ENCODE measurements at regions not wholly inside any gene's neighbourhood (a gene's known extent, or its start where the extent isn't known, plus 50 kb on each side); places are given as distances from the start of the nearest gene placed in this dataset.

DNA sequence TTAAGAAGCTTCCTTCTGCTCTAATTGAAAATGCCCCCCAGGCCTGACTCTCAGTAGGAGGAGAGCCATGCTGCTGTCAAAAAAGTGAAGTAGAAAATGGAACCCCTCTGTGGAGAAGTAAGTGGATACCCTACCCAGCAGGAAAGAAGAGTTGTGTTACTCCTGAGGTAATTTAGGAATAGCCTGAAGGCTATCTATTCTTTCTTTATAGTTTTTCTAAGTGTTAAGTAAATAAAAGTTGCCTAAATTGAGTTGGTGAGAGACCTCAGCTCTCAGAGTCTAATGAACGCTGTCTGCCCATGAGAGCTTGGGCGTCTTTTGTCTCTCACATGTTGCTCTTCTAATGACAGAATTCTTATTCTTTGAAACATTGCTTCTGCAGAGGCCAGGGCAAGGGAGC lies 116.2 kb downstream of the NSUN3 start:
- H3K9me3 ChIP-seq (ENCODE audit: control insufficient read depth in 2 of 2, low read length in 2 of 2) = no peaks in the 10 kb centered on the region
- no peak overlapping the region for H3K9ac ChIP-seq (ENCODE audit: low read depth in 1 of 2, low read length in 2 of 2)
- no peak overlapping the region for H3K27ac ChIP-seq (ENCODE audit: low read depth in 2 of 2, low read length in 2 of 2)
- no peak overlapping the region for H3K4me3 ChIP-seq (ENCODE audit: low read length in 2 of 2)
- no peaks in the 10 kb centered on the region for H3K27me3 ChIP-seq (ENCODE audit: control insufficient read depth in 2 of 2, insufficient read depth in 2 of 2, low read length in 2 of 2)
- H3K36me3 ChIP-seq (ENCODE audit: control insufficient read depth in 2 of 2, insufficient read depth in 2 of 2, low read length in 2 of 2) = no peaks in the 10 kb centered on the region
- no peaks in the 10 kb centered on the region for H3K4me1 ChIP-seq (ENCODE audit: control insufficient read depth in 2 of 2, insufficient read depth in 2 of 2, low read length in 2 of 2)

DNA sequence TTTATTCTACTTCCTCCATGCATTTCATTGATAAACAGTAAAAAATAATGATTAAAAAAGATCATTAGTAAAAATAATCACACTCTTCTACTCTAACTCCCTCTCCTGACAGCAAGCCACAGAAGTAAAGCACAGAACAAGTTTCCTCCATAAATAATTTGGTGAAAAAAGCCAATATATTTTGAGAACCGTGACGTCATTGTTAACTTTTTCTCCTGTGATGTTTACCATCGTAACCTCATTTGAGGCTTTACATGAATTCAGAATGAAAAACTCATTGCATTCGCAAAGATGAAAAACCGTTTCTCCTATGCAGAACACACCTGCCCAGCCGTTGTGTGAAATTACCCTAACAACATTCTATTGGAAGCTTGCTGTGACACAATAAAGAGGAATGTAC lies 120.7 kb downstream of the NSUN3 start:
- H3K36me3 ChIP-seq (ENCODE audit: control insufficient read depth in 2 of 2, insufficient read depth in 2 of 2, low read length in 2 of 2) = no peaks in the 10 kb centered on the region
- H3K27me3 ChIP-seq (ENCODE audit: control insufficient read depth in 2 of 2, insufficient read depth in 2 of 2, low read length in 2 of 2) = no peaks in the 10 kb centered on the region
- no peaks in the 10 kb centered on the region for H3K9me3 ChIP-seq (ENCODE audit: control insufficient read depth in 2 of 2, low read length in 2 of 2)
- no peak overlapping the region for H3K4me3 ChIP-seq (ENCODE audit: low read length in 2 of 2)
- no peaks in the 10 kb centered on the region for H3K4me1 ChIP-seq (ENCODE audit: control insufficient read depth in 2 of 2, insufficient read depth in 2 of 2, low read length in 2 of 2)
- no peak overlapping the region for H3K27ac ChIP-seq (ENCODE audit: low read depth in 2 of 2, low read length in 2 of 2)
- no peak overlapping the region for H3K9ac ChIP-seq (ENCODE audit: low read depth in 1 of 2, low read length in 2 of 2)

DNA sequence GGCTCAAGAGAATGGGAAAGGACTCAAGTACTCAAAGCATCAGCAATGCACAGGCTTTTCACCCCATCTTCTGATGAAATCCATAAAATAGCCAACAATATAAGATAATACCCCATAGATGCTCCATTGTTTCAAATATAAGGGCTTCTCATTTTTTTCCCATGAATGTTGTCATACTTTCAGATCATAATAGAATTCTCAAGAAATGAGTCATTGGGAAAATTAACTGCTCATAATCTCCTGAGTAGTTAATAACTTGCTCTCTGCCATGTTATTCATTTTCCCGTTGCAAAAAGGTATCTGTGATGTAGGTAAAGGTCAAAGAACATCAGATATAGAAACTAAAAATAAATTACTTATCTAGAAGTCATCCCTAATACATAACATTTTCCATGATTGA lies 121.9 kb downstream of the NSUN3 start:
- H3K27me3 ChIP-seq (ENCODE audit: control insufficient read depth in 2 of 2, insufficient read depth in 2 of 2, low read length in 2 of 2) = no peaks in the 10 kb centered on the region

DNA sequence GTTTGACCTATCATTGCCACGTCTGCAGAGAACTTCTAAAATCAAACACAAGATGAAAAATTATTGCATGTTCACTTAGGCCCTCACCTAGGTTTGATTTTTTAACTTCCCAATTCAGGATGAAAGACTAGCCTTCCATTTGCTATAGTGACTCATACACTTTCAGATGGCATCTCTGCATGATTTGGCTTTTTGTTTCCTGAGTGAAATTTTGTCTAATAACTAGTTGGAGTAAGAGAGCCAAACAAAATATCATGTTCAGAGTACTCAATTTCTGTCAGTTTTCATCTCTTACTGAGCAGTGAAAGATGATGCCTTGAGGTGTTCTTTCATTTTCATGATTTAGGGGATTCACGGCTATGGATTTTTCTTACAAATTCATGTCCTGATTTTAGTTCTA lies 122.9 kb downstream of the NSUN3 start:
- Histone ChIP-seq H3K4me3 (ENCODE audit: low read length in 2 of 2) (no peak overlapping the region), H3K9ac (ENCODE audit: low read depth in 1 of 2, low read length in 2 of 2) (no peak overlapping the region), H3K9me3 (ENCODE audit: control insufficient read depth in 2 of 2, low read length in 2 of 2) (no peaks in the 10 kb centered on the region), H3K27ac (ENCODE audit: low read depth in 2 of 2, low read length in 2 of 2) (no peak overlapping the region), H3K4me1 (ENCODE audit: control insufficient read depth in 2 of 2, insufficient read depth in 2 of 2, low read length in 2 of 2) (no peaks in the 10 kb centered on the region), H3K36me3 (ENCODE audit: control insufficient read depth in 2 of 2, insufficient read depth in 2 of 2, low read length in 2 of 2) (no peaks in the 10 kb centered on the region), H3K27me3 (ENCODE audit: control insufficient read depth in 2 of 2, insufficient read depth in 2 of 2, low read length in 2 of 2) (no peaks in the 10 kb centered on the region)

More for the DNA sequence above, 121.9 kb downstream of the NSUN3 start:
- Histone ChIP-seq H3K4me3 (ENCODE audit: low read length in 2 of 2) (no peak overlapping the region), H3K4me1 (ENCODE audit: control insufficient read depth in 2 of 2, insufficient read depth in 2 of 2, low read length in 2 of 2) (no peaks in the 10 kb centered on the region), H3K36me3 (ENCODE audit: control insufficient read depth in 2 of 2, insufficient read depth in 2 of 2, low read length in 2 of 2) (no peaks in the 10 kb centered on the region), H3K9me3 (ENCODE audit: control insufficient read depth in 2 of 2, low read length in 2 of 2) (no peaks in the 10 kb centered on the region), H3K9ac (ENCODE audit: low read depth in 1 of 2, low read length in 2 of 2) (no peak overlapping the region), H3K27ac (ENCODE audit: low read depth in 2 of 2, low read length in 2 of 2) (no peak overlapping the region)

DNA sequence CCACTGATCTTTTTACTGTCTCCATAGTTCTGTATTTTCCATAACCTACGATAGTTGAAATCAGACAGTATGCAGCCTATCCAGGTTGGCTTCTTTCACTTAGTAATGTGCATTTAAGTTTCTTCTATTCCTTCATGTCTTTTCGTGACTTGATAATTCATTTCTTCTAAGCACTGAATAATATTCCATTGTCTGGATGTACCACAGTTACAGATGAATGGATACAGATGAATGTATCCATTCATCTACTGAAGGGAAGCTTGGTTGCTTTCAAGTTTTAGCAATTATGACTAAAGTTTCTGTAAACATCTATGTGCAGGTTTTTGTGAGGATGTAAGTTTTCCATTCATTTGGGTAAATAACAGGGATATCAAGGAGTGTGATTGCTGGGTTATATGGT lies 124.8 kb downstream of the NSUN3 start:
- no peak overlapping the region for H3K4me3 ChIP-seq (ENCODE audit: low read length in 2 of 2)
- no peak overlapping the region for H3K27ac ChIP-seq (ENCODE audit: low read depth in 2 of 2, low read length in 2 of 2)
- no peaks in the 10 kb centered on the region for H3K36me3 ChIP-seq (ENCODE audit: control insufficient read depth in 2 of 2, insufficient read depth in 2 of 2, low read length in 2 of 2)
- no peaks in the 10 kb centered on the region for H3K4me1 ChIP-seq (ENCODE audit: control insufficient read depth in 2 of 2, insufficient read depth in 2 of 2, low read length in 2 of 2)
- no peak overlapping the region for H3K9ac ChIP-seq (ENCODE audit: low read depth in 1 of 2, low read length in 2 of 2)
- no peaks in the 10 kb centered on the region for H3K9me3 ChIP-seq (ENCODE audit: control insufficient read depth in 2 of 2, low read length in 2 of 2)
- H3K27me3 ChIP-seq (ENCODE audit: control insufficient read depth in 2 of 2, insufficient read depth in 2 of 2, low read length in 2 of 2) = no peaks in the 10 kb centered on the region

DNA sequence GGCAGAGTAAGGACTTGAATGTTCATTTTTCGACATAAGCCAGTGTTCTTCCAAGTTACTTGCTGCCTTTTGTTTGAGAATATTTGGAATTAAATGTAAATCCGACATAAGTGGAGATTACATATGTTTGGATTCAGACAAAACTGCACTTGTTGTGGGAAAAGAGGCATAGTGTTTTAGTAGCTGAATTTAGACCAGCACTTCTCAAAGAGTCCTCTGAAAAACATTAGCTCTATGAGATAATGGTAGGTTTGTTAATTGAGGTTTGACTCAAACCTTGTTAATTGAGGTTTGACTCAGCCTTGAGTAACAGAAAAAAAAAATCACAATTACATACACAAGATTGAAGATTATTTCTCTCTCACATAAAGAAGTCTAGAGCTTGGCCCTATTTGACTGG lies 132.5 kb downstream of the NSUN3 start:
- no peaks in the 10 kb centered on the region for H3K36me3 ChIP-seq (ENCODE audit: control insufficient read depth in 2 of 2, insufficient read depth in 2 of 2, low read length in 2 of 2)
- no peaks in the 10 kb centered on the region for H3K27me3 ChIP-seq (ENCODE audit: control insufficient read depth in 2 of 2, insufficient read depth in 2 of 2, low read length in 2 of 2)
- no peak overlapping the region for H3K4me3 ChIP-seq (ENCODE audit: low read length in 2 of 2)
- peaks cover 0 to 3% of the 10 kb centered on the region in 2 donors for H3K9me3 ChIP-seq (ENCODE audit: control insufficient read depth in 2 of 2, low read length in 2 of 2)
- H3K4me1 ChIP-seq (ENCODE audit: control insufficient read depth in 2 of 2, insufficient read depth in 2 of 2, low read length in 2 of 2) = no peaks in the 10 kb centered on the region
- H3K9ac ChIP-seq (ENCODE audit: low read depth in 1 of 2, low read length in 2 of 2) = no peak overlapping the region
- no peak overlapping the region for H3K27ac ChIP-seq (ENCODE audit: low read depth in 2 of 2, low read length in 2 of 2)

DNA sequence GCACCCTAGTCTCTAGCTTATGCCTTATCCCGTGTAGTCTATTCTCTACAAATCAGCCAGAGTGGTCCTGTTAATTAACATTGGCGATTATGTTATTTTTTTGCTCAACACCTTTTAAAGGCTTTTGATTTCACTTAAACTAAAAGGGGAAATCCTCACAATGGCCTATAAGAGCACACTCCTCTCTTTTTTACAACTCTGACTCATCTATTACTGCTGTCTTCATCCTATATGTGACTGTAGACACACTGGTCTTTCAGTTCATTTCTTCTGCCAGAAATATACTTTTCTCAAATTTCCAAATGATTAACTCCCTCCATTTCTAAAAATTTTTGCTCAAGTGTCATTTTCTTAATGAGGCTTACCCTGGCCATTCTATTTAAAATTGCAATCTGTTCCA lies 143.4 kb downstream of the NSUN3 start:
- no peak overlapping the region for H3K9ac ChIP-seq (ENCODE audit: low read depth in 1 of 2, low read length in 2 of 2)
- no peaks in the 10 kb centered on the region for H3K36me3 ChIP-seq (ENCODE audit: control insufficient read depth in 2 of 2, insufficient read depth in 2 of 2, low read length in 2 of 2)
- no peaks in the 10 kb centered on the region for H3K27me3 ChIP-seq (ENCODE audit: control insufficient read depth in 2 of 2, insufficient read depth in 2 of 2, low read length in 2 of 2)
- H3K4me3 ChIP-seq (ENCODE audit: low read length in 2 of 2) = no peak overlapping the region
- H3K9me3 ChIP-seq (ENCODE audit: control insufficient read depth in 2 of 2, low read length in 2 of 2) = no peaks in the 10 kb centered on the region
- H3K27ac ChIP-seq (ENCODE audit: low read depth in 2 of 2, low read length in 2 of 2) = no peak overlapping the region
- H3K4me1 ChIP-seq (ENCODE audit: control insufficient read depth in 2 of 2, insufficient read depth in 2 of 2, low read length in 2 of 2) = no peaks in the 10 kb centered on the region

DNA sequence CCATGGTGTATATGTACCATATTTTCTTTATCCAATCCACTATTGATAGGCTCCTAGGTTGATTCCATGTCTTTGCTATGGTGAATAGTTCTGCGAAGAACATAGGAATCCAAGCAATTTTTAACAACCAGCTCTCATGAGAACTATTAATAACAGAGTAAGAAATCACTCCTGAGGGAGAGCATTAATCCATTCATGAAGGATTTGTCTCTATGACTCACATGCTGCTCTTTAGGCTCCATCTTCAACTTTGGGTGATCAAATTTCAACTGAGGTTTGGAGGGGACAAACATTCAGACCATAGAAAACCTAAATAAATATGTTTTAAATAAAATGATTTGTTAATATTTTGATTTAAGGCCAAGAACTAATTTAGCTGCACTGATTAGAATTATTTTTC lies 147.4 kb downstream of the NSUN3 start:
- no peak overlapping the region for H3K27ac ChIP-seq (ENCODE audit: low read depth in 2 of 2, low read length in 2 of 2)
- H3K36me3 ChIP-seq (ENCODE audit: control insufficient read depth in 2 of 2, insufficient read depth in 2 of 2, low read length in 2 of 2) = no peaks in the 10 kb centered on the region
- no peaks in the 10 kb centered on the region for H3K9me3 ChIP-seq (ENCODE audit: control insufficient read depth in 2 of 2, low read length in 2 of 2)
- no peaks in the 10 kb centered on the region for H3K4me1 ChIP-seq (ENCODE audit: control insufficient read depth in 2 of 2, insufficient read depth in 2 of 2, low read length in 2 of 2)
- H3K4me3 ChIP-seq (ENCODE audit: low read length in 2 of 2) = no peak overlapping the region
- no peaks in the 10 kb centered on the region for H3K27me3 ChIP-seq (ENCODE audit: control insufficient read depth in 2 of 2, insufficient read depth in 2 of 2, low read length in 2 of 2)
- H3K9ac ChIP-seq (ENCODE audit: low read depth in 1 of 2, low read length in 2 of 2) = no peak overlapping the region

DNA sequence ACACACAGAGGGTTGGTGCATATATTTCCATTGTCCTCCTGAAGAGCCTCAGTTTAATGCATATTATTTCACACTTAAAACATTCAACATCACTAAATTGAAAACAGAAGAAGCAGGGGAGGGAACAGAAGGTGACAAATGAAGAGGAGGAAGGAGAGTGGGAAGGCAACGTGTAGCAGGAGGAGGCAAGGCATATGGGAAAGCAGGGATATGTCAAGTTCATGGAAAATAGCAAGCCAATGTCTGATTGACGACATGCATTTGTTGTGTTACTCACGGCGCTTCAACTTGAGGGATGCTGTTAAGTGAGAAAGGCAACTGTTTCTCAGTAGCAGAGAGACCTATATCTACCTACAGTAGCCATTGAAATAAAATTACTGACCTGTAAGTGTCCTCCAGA lies 154.5 kb downstream of the NSUN3 start:
- no peaks in the 10 kb centered on the region for H3K27me3 ChIP-seq (ENCODE audit: control insufficient read depth in 2 of 2, insufficient read depth in 2 of 2, low read length in 2 of 2)
- H3K4me1 ChIP-seq (ENCODE audit: control insufficient read depth in 2 of 2, insufficient read depth in 2 of 2, low read length in 2 of 2) = no peaks in the 10 kb centered on the region
- H3K36me3 ChIP-seq (ENCODE audit: control insufficient read depth in 2 of 2, insufficient read depth in 2 of 2, low read length in 2 of 2) = no peaks in the 10 kb centered on the region
- no peak overlapping the region for H3K9ac ChIP-seq (ENCODE audit: low read depth in 1 of 2, low read length in 2 of 2)
- no peaks in the 10 kb centered on the region for H3K9me3 ChIP-seq (ENCODE audit: control insufficient read depth in 2 of 2, low read length in 2 of 2)
- no peak overlapping the region for H3K4me3 ChIP-seq (ENCODE audit: low read length in 2 of 2)
- no peak overlapping the region for H3K27ac ChIP-seq (ENCODE audit: low read depth in 2 of 2, low read length in 2 of 2)

DNA sequence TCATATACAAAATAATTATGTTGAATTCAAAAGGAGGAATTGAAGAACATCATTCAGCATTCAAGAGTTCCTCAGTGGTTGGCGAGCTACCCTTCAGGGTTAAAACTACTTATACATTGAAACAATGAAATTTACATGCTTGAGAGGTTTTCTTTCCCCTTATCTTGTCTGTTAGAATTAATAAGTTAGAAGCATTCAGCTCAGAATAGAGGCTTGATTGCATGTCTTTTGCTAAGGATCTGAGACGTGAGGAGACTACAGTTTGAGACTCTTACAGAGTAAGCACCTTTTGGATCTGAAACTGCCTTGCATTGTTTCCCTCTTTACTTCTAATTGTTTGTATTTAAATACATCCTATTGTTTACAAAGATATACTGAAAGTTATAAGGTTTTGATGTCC lies 157.6 kb downstream of the NSUN3 start:
- H3K9me3 ChIP-seq (ENCODE audit: control insufficient read depth in 2 of 2, low read length in 2 of 2) = no peaks in the 10 kb centered on the region
- no peaks in the 10 kb centered on the region for H3K36me3 ChIP-seq (ENCODE audit: control insufficient read depth in 2 of 2, insufficient read depth in 2 of 2, low read length in 2 of 2)
- no peak overlapping the region for H3K4me3 ChIP-seq (ENCODE audit: low read length in 2 of 2)
- no peaks in the 10 kb centered on the region for H3K27me3 ChIP-seq (ENCODE audit: control insufficient read depth in 2 of 2, insufficient read depth in 2 of 2, low read length in 2 of 2)
- no peak overlapping the region for H3K27ac ChIP-seq (ENCODE audit: low read depth in 2 of 2, low read length in 2 of 2)
- H3K9ac ChIP-seq (ENCODE audit: low read depth in 1 of 2, low read length in 2 of 2) = no peak overlapping the region
- H3K4me1 ChIP-seq (ENCODE audit: control insufficient read depth in 2 of 2, insufficient read depth in 2 of 2, low read length in 2 of 2) = no peaks in the 10 kb centered on the region

DNA sequence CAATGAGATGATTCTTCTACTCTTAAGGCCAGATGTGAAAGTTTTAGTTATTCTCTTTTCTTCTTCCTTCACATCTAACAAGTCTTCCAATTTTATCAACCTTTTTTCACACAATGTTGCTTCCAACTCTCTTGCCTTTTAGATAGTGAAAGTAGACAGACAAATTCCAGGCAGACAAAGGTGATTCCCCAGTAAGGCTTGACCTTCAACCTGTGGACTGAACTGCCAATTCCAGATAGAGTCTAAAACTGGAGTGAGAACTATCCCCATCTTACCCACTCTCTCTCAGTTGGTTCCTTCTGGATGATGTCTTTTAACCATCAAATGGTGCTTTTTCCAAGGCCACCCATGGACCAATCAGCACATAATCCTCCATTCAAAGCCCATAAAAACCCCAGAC lies 159.0 kb downstream of the NSUN3 start:
- Histone ChIP-seq H3K4me1 (ENCODE audit: control insufficient read depth in 2 of 2, insufficient read depth in 2 of 2, low read length in 2 of 2) (no peaks in the 10 kb centered on the region), H3K9ac (ENCODE audit: low read depth in 1 of 2, low read length in 2 of 2) (no peak overlapping the region), H3K27me3 (ENCODE audit: control insufficient read depth in 2 of 2, insufficient read depth in 2 of 2, low read length in 2 of 2) (no peaks in the 10 kb centered on the region), H3K27ac (ENCODE audit: low read depth in 2 of 2, low read length in 2 of 2) (no peak overlapping the region), H3K4me3 (ENCODE audit: low read length in 2 of 2) (no peak overlapping the region), H3K36me3 (ENCODE audit: control insufficient read depth in 2 of 2, insufficient read depth in 2 of 2, low read length in 2 of 2) (no peaks in the 10 kb centered on the region), H3K9me3 (ENCODE audit: control insufficient read depth in 2 of 2, low read length in 2 of 2) (no peaks in the 10 kb centered on the region)
